Tibial nerve (tissue), 4 donors: ENCODE measurements at regions not wholly inside any gene's neighbourhood (a gene's known extent, or its start where the extent isn't known, plus 50 kb on each side); places are given as distances from the start of the nearest gene placed in this dataset.

Source experiments
- DNase-seq, 2 donors: peaks; one replicate each; pipeline ENCODE4 v3.0.0-alpha.2; 2019; ENCODE audit warnings: low spot score in 2 of 2
- H3K27ac ChIP-seq, 4 donors: fragments of 200-600 bp; sonication (generic) in 3 of 4; one replicate each; pipeline ENCODE4 v1.5.1; 2017 to 2019; ENCODE audit warnings: mild to moderate bottlenecking in 1 of 4
- H3K27me3 ChIP-seq, 2 donors: fragments of 200-600 bp; sonication (generic) in 1 of 2; one replicate each; pipeline versions ENCODE4 v1.5.1 to v1.6.0; 2017 to 2019
- H3K36me3 ChIP-seq, 3 donors: fragments of 200-600 bp; sonication (generic); one replicate each; pipeline ENCODE4 v1.5.1; 2018 to 2019
- H3K4me1 ChIP-seq, 4 donors: fragments of 200-600 bp; sonication (generic) in 3 of 4; one replicate each; pipeline ENCODE4 v1.5.1; 2017 to 2019
- H3K4me3 ChIP-seq, 4 donors: fragments of 200-600 bp; sonication (generic) in 3 of 4; one replicate each; pipeline ENCODE4 v1.5.1; 2017 to 2019; ENCODE audit warnings: mild to moderate bottlenecking in 1 of 4, moderate library complexity in 1 of 4
- H3K9me3 ChIP-seq, 4 donors: fragments of 200-600 bp; sonication (generic) in 3 of 4; one replicate each; pipeline ENCODE4 v1.5.1; 2017 to 2019
- EP300 ChIP-seq, 2 donors: sonication (generic); formaldehyde crosslinking; IDR thresholded peaks; one replicate each; pipeline ENCODE4 v1.6.1; 2017; ENCODE audit warnings: antibody characterized with exemption in 2 of 2, mild to moderate bottlenecking in 1 of 2
- POLR2A ChIP-seq, 2 donors: fragments of 450-650 bp; IDR thresholded peaks; one replicate each; pipeline ENCODE4 v1.6.1; 2017; ENCODE audit warnings: antibody characterized with exemption in 2 of 2, mild to moderate bottlenecking in 2 of 2, moderate library complexity in 2 of 2
- WGBS, 2 donors: methylation state at CpG; one replicate each; pipeline ENCODE4 v1.1.5; 2018; 5-methylcytosine and 5-hydroxymethylcytosine counted together
- TF ChIP-seq, protein P1 (sequence below), 5 experiments: fragments of 200-600 bp in 3 of 5; fragments of 450-650 bp in 2 of 5; sonication (generic) in 3 of 5; IDR thresholded peaks; one replicate each; pipeline ENCODE4 v1.5.1; 2016 to 2019; ENCODE audit warnings: antibody characterized with exemption in 5 of 5, mild to moderate bottlenecking in 3 of 5, moderate library complexity in 2 of 5

DNA sequence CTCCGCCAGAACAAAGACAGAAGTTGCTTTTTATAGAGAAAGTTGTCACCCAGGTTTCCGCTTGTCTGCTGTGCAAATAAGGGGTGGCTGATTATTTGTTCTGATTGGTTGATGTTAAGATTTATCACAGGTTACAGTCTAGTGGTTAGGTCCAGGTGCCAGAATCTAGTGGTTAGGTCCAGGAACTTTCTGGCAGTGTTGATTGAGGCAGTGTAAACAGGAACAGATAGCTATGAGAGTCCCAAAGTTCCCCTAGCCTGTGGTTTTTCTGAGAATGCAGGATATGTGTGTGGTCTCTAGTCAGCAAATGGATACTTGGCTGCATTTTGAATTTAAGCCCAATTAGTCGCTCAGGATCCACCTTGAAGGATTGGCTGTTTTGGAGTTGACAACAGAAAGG lies 148.0 kb downstream of the TMEM200A start:
- Histone ChIP-seq H3K36me3 (no peaks in the 10 kb centered on the region), H3K27me3 (no peaks in the 10 kb centered on the region), H3K9me3 (no peaks in the 10 kb centered on the region), H3K4me3 (no peak overlapping the region), H3K4me1 (peaks cover 0 to 18% (median 3%) of the 10 kb centered on the region in 4 donors), H3K27ac (no peak overlapping the region)
- peak in 1 of 2 donors; percentile 36 for DNase-seq
- TF ChIP-seq EP300 (IDR thresholded peaks at IDR 0.05) (peak in 1 of 2 donors; percentile 33), POLR2A (IDR thresholded peaks at IDR 0.05) (no peak)
- TF ChIP-seq, protein P1, sequence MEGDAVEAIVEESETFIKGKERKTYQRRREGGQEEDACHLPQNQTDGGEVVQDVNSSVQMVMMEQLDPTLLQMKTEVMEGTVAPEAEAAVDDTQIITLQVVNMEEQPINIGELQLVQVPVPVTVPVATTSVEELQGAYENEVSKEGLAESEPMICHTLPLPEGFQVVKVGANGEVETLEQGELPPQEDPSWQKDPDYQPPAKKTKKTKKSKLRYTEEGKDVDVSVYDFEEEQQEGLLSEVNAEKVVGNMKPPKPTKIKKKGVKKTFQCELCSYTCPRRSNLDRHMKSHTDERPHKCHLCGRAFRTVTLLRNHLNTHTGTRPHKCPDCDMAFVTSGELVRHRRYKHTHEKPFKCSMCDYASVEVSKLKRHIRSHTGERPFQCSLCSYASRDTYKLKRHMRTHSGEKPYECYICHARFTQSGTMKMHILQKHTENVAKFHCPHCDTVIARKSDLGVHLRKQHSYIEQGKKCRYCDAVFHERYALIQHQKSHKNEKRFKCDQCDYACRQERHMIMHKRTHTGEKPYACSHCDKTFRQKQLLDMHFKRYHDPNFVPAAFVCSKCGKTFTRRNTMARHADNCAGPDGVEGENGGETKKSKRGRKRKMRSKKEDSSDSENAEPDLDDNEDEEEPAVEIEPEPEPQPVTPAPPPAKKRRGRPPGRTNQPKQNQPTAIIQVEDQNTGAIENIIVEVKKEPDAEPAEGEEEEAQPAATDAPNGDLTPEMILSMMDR (IDR thresholded peaks at IDR 0.05): no peak
- 38 to 50% methylated on average over 3 of the region's 3 CpGs for WGBS, 2 donors

DNA sequence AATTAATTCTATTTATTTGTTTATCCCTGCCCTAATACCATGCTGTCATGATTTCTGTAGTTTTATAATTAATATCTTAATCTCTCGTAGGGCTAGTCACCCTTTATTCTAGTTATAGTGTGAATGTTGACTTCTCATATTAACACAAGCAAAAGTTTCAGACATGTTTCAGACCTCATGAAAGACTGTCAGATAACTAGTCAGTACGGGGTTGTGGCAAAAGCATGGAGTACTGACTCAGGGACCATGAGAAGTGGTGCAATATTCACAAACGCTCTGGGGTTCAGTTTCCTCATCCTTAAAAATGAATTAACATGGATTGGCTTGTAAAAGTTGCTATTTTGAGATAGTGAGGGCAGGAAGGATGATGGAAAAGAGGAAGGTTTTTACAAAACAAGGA lies 148.9 kb downstream of the TMEM200A start:
- WGBS, 2 donors: 69 to 80% methylated on average over 3 of the region's 3 CpGs
- no peak for TF ChIP-seq POLR2A (IDR thresholded peaks at IDR 0.05)
- no peak for TF ChIP-seq EP300 (IDR thresholded peaks at IDR 0.05)
- TF ChIP-seq, protein P1 (IDR thresholded peaks at IDR 0.05): no peak

DNA sequence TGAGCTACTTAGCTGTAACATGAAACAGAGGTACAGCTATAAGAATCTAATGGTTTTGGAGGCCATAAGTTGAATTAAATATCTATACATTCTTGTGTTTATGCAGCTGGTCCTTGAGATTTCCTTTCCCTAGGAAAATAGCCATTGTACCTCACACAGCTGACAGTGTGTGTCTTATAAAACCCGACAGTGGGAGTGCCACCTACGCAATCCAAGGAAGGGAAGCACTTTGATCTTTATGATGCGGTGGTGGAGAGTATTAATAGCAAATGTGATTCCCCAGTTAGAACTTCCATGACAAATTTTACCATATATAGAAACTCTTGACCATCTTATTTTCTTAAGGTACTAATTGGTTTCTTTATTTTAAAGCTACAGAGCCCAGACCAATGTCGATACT lies 149.5 kb downstream of the TMEM200A start:
- Histone ChIP-seq H3K27ac (no peak overlapping the region), H3K4me1 (peaks cover 0 to 18% (median 3%) of the 10 kb centered on the region in 4 donors), H3K27me3 (no peaks in the 10 kb centered on the region), H3K9me3 (no peaks in the 10 kb centered on the region), H3K4me3 (no peak overlapping the region), H3K36me3 (no peaks in the 10 kb centered on the region)
- no peak for DNase-seq
- no peak for TF ChIP-seq EP300 (IDR thresholded peaks at IDR 0.05)
- no peak for TF ChIP-seq POLR2A (IDR thresholded peaks at IDR 0.05)
- TF ChIP-seq, protein P1 (IDR thresholded peaks at IDR 0.05): no peak
- 74 to 83% methylated on average over 4 of the region's 4 CpGs for WGBS, 2 donors

More for the DNA sequence above, 148.9 kb downstream of the TMEM200A start:
- Histone ChIP-seq H3K36me3 (no peaks in the 10 kb centered on the region), H3K9me3 (no peaks in the 10 kb centered on the region), H3K27me3 (no peaks in the 10 kb centered on the region), H3K27ac (peak overlapping the region in 1 of 4 donors; percentile 15), H3K4me3 (no peak overlapping the region), H3K4me1 (peaks cover 0 to 18% (median 3%) of the 10 kb centered on the region in 4 donors)
- no peak for DNase-seq

DNA sequence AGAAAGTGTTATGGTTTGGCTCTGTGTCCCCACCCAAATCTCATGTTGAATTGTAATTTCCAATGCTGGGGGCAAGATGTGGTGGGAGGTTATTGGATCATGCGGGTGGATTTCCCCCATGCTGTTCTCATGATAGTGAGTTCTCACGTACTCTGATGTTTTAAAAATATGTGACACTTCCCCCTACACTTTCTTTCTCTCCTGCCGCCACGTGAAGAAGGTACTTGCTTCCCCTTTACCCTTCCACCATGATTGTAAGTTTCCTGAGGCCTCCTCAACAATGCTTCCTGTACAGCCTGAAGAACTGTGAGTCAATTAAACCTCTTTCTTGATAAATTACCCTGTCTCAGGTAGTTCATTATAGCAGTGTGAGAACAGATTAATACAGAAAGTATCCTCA lies 150.8 kb downstream of the TMEM200A start:
- Histone ChIP-seq H3K27ac (no peak overlapping the region), H3K9me3 (no peaks in the 10 kb centered on the region), H3K4me1 (peaks cover 0 to 18% (median 3%) of the 10 kb centered on the region in 4 donors), H3K27me3 (no peaks in the 10 kb centered on the region), H3K4me3 (no peak overlapping the region), H3K36me3 (no peaks in the 10 kb centered on the region)
- no peak for DNase-seq
- 93 to 97% methylated on average over 4 of the region's 4 CpGs for WGBS, 2 donors
- TF ChIP-seq, protein P1 (IDR thresholded peaks at IDR 0.05): no peak
- TF ChIP-seq EP300 (IDR thresholded peaks at IDR 0.05): no peak
- no peak for TF ChIP-seq POLR2A (IDR thresholded peaks at IDR 0.05)

DNA sequence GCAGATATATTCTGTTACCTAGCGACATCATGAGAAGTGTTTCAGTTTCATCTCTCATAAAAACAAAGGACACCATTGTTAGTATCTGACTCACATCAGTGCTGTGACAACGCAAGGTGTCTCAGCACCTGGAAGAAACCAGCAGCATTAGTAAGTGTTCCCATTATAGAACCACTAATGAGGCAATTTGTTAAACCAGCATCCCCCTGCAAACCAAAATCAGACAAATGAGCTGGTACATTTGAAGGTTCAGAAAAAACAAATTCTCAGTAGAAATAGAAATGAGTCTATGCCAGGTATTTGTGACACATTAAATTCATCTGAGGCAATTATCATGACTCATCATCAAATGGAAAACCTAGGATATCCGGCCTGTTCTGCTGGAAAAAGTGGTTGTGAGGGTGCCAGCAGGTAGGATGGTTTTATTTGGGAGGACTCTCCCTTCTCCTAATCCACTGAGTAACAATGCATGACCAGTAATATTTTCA lies 151.7 kb downstream of the TMEM200A start:
- no peak for TF ChIP-seq EP300 (IDR thresholded peaks at IDR 0.05)
- TF ChIP-seq, protein P1 (IDR thresholded peaks at IDR 0.05): no peak
- Histone ChIP-seq H3K27me3 (no peaks in the 10 kb centered on the region), H3K36me3 (no peaks in the 10 kb centered on the region), H3K27ac (no peak overlapping the region), H3K4me3 (no peak overlapping the region), H3K9me3 (no peaks in the 10 kb centered on the region), H3K4me1 (peaks cover 0 to 18% (median 3%) of the 10 kb centered on the region in 4 donors)
- no peak for DNase-seq
- 82 to 84% methylated on average over 3 of the region's 3 CpGs for WGBS, 2 donors
